HL-60 (cell line): ENCODE measurements at regions not wholly inside any gene's neighbourhood (a gene's known extent, or its start where the extent isn't known, plus 50 kb on each side); places are given as distances from the start of the nearest gene placed in this dataset.

Experiments used
- POLR2AphosphoS5 ChIP-seq: IDR thresholded peaks from 2 replicates; pipeline ENCODE4 v1.6.1; 2012; ENCODE audit warnings: low read depth
- TF ChIP-seq, protein P1 (sequence below): IDR thresholded peaks from one replicate; pipeline ENCODE4 v1.5.1; 2011; ENCODE audit warnings: low read length, control low read depth, inconsistent platforms; ENCODE audit not compliant: insufficient read depth
- TF ChIP-seq, protein P2 (sequence below): IDR thresholded peaks from 2 replicates; pipeline ENCODE4 v1.6.1; 2012; ENCODE audit warnings: low read depth; ENCODE audit not compliant: insufficient replicate concordance

DNA sequence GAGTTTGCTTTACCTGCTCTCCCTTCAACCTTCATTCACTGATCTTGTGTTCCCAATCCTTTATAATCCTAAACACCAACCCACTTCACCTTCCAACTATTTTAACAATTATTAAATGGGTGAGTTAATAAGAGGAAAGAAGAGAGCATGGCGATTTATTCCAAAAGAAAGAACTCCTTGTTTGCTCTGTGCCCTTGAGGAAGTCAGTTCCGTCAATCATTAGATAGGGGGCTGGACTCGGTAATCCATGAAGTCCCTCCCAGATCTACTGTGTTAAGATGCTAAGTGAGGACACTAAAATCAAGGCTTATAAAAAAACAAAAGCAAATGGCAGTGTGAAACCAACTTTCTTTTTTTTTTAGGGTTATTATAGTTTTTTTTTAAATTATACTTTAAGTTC is 589.9 kb downstream of the XIRP2 start:
- TF ChIP-seq, protein P1, sequence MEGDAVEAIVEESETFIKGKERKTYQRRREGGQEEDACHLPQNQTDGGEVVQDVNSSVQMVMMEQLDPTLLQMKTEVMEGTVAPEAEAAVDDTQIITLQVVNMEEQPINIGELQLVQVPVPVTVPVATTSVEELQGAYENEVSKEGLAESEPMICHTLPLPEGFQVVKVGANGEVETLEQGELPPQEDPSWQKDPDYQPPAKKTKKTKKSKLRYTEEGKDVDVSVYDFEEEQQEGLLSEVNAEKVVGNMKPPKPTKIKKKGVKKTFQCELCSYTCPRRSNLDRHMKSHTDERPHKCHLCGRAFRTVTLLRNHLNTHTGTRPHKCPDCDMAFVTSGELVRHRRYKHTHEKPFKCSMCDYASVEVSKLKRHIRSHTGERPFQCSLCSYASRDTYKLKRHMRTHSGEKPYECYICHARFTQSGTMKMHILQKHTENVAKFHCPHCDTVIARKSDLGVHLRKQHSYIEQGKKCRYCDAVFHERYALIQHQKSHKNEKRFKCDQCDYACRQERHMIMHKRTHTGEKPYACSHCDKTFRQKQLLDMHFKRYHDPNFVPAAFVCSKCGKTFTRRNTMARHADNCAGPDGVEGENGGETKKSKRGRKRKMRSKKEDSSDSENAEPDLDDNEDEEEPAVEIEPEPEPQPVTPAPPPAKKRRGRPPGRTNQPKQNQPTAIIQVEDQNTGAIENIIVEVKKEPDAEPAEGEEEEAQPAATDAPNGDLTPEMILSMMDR = no peak
- TF ChIP-seq, protein P2, sequence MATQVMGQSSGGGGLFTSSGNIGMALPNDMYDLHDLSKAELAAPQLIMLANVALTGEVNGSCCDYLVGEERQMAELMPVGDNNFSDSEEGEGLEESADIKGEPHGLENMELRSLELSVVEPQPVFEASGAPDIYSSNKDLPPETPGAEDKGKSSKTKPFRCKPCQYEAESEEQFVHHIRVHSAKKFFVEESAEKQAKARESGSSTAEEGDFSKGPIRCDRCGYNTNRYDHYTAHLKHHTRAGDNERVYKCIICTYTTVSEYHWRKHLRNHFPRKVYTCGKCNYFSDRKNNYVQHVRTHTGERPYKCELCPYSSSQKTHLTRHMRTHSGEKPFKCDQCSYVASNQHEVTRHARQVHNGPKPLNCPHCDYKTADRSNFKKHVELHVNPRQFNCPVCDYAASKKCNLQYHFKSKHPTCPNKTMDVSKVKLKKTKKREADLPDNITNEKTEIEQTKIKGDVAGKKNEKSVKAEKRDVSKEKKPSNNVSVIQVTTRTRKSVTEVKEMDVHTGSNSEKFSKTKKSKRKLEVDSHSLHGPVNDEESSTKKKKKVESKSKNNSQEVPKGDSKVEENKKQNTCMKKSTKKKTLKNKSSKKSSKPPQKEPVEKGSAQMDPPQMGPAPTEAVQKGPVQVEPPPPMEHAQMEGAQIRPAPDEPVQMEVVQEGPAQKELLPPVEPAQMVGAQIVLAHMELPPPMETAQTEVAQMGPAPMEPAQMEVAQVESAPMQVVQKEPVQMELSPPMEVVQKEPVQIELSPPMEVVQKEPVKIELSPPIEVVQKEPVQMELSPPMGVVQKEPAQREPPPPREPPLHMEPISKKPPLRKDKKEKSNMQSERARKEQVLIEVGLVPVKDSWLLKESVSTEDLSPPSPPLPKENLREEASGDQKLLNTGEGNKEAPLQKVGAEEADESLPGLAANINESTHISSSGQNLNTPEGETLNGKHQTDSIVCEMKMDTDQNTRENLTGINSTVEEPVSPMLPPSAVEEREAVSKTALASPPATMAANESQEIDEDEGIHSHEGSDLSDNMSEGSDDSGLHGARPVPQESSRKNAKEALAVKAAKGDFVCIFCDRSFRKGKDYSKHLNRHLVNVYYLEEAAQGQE = no peak
- no peak for TF ChIP-seq POLR2AphosphoS5
